ENCODE measurements at regions not wholly inside any gene's neighbourhood (a gene's known extent, or its start where the extent isn't known, plus 50 kb on each side); places are given as distances from the start of the nearest gene placed in this dataset.

DNA sequence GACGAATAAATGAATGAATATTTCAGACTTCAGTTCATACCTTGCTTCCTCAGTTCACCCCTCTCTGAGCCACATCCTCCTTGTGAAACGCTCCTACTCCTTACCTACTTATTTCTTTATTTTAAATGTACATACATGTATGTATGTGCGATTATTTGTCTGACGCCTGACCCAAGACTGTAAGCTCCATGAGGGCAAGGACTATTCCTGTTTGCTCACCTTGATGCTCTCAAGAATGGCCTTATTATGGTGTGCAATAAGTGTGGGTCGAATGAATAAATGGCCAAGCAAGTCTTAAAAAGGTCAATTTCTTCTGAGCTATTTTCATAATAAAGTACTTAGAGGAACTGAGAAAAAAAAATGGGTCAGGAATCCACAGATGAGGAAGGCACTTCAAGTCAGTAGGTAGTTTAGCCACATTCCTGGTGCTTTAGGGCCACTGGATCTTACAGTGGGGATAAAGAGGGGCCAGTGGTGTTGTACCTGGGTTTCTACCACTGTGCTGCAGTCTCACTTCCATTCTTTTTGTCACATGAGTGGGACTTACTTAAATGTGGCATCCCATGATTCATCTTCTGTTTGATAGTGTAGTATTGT lies 74.7 kb downstream of the SDC1 start:
- no peak for DNase-seq

DNA sequence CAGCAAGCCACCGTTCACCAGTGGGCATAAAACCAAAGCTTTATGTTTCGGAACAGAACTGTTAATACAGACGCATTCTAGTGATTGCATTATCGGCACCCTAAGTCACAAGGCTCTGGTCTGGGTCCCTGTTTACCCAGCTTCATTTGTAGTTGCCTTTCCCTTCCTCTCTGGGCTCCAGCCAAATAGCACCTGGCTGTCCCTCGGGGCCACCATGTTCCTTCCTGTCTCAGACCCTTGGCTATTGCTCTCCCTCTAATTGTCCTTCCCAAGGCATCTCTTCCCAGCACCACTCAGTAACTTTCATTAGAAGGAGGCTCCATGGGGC lies 75.3 kb downstream of the SDC1 start:
- DNase-seq = no peak

DNA sequence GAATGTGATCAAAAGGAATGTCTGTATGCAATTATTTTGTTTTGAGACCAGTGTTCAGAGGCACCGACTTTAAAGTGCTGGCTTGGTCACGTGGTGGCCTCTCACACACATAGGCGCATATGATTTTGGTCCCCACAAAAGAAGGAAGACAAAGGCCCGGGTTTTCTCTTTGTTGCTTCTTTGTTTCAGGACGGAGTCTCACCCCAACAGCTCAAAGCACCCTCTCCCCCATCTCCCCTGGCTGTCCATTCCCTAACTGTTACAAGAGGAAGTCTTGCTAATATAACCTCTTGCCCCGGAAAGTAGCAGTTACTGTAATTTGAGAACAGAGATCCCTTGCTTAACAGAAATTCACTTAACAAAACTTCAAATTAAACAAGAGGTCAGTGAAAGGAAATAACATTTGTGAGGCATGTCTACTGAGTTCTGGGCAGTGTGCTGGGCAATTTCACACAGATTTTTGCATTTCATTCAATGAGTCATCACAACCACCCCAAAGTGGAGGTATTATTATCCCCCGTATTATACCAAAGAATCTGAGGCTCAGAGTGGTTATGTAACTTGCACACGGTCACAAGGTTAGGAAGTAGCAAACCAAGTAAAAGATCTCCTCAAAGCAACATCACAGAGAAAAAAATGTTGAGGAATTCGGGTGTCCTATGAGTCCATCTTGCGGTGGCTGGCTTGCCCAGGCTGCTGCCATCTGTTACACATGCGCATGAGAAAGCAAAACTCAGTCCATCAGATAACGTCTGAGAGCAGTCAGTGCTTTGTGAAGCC lies 75.8 kb downstream of the SDC1 start:
- no peak for DNase-seq

- DNase-seq = no peak
Observed at GRCh38 chr2:20148426-20148922, 76.5 kb downstream of the SDC1 start.

- DNase-seq = no peak
Observed at GRCh38 chr2:20147351-20147750, 77.6 kb downstream of the SDC1 start.

GRCh38 chr2:20146401-20146800 lies 78.5 kb downstream of the SDC1 start:
- no peak for DNase-seq

GRCh38 chr2:20145497-20146193 lies 79.3 kb downstream of the SDC1 start:
- DNase-seq = no peak

DNA sequence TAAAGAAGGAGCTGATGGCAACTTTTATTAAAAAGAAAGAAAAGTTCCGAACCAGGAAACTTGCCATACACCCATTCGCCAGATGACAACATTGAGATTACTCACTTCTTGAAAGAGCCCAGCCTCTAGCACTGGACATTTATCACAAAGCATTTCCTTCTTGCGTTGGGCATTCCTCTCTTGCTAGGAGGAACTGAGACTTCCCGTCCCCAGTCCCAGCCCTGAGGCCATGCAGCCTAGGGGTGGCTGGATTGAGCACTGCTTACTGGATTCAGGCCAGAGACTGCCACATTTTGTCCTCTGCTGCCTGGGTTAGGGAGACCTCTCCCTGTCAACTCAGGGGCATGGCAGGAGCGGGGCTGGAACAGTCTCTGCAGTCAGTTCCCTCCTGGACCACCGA lies 80.1 kb downstream of the SDC1 start:
- DNase-seq = no peak

- no peak for DNase-seq
Observed at GRCh38 chr2:20144196-20144595, 80.7 kb downstream of the SDC1 start.

- DNase-seq = no peak
Observed at GRCh38 chr2:20143263-20143662, 81.7 kb downstream of the SDC1 start.

GRCh38 chr2:20141806-20142205 lies 83.1 kb downstream of the SDC1 start:
- no peak for DNase-seq

DNA sequence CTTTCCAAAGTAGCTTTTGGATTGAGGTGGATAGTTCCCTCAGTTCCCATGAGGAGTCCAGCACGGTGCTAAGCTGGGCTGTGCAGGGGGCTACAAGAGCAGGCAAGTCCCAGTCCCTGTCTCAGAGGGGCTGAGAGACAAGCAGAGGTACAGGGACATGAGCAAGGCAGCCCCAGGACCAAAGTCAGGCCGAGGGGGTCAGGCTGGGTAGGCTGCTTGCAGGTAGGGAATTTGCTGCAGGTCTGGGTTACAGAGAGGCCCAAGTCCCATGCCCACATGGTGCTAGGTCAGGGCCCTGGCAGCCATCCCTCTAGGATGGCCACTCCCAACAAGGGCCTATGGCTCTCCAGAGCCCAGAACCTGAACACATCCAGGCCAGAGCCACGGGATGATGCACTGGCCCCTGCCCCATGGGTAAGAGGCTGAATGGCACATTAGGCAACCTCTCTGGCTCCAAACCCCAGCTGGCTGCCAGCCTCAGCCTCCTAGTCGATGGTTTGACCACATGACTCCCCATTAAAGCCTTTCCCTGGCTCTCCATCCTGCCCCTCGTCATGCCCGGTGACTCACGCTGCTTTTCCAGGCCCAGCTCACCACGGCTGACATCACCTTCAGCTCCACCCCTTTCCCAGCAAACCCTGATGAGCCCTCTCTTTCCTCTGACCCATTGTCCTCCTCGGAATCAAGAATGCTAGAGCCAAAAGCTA lies 83.7 kb downstream of the SDC1 start:
- DNase-seq = no peak

DNA sequence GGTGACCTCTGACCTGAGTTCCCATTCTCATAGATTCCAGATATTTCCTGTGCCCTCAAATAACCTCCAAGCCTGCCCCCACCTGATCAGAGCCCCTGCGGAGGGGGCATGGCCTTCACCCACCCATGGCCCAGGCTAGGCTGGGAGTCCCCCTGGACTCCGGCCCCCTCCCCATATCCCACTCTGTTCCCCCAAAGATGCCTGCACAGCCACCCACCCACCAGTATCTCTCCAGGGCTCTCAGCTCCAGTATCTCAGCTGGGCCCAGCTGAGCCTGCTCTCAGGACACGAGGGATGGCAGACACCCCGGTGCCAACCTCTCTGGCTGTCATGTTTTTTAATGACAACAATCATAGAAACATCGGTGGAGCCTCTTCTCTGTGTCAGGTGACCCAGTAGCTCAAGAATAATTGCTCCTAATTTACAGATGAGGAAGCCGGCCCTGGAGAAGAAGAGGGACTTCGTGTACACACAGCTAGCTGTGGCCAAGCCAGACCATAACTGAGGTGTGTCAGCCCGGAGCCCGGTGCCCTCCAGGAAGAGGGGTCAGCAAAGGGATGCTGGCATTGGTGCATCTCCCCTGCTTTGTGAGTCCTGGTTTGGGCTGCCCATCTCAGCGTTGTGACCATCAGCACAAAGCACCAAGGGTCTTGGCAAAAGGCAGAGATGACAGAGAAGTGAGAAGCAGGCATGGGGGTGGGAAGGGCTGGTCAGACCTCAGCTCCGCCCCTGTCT lies 84.4 kb downstream of the SDC1 start:
- DNase-seq = no peak

DNA sequence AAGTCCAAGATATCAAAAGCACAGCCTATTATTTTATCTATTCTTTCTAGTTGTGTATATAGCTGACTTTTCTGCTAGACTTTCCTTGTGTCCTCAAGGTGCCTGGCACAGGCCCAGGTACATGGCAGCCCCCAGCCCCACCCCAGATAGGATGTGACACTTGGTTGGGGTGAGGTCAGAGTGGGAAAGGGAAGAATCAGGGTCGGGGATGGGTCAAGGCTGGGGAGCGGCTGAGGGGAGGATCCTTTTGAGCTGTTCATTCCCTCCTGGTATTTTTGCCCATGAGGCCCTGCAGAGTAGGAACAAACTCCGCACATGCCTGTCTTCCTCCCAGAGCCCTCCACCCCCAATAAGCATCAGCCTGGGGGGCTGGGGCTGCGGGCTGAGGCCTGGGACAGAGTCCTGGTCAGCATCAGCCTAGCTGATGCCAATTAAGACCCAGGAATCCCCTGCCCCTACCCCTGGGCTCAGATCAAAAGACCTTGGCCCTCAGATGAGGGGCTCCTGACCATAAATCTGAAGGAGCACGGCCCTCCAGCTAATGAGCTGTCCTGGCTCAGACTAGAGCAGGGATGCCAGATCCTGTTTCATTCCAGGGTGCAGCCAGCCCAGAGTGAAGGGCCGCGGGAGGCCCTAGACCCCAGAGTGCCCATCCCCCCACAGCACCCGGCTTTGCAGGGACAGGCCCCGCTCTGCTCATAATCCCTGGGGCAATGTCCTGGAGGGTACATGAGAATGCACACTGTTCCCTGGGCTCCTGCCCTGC lies 85.3 kb downstream of the SDC1 start:
- no peak for DNase-seq

GRCh38 chr2:20138696-20139095 lies 86.2 kb downstream of the SDC1 start:
- no peak for DNase-seq

DNA sequence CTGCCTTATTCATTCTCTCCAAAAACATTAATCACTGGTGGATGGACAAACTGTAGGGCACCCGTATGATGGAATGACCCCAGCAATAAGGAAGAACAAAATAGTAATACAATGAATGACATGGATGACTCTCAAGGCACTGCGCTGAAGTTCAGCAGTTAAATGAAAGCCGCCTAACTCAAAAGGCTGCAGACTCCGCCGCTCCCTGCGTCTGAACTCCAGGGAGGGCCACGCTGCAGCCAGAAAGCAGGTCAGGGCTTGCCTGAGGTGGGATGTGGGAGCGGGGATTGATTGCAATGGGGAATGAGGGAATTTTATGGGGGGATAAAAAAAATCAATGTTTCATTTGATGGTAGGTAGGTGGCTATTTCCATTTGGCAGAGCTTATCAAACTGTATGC lies 86.5 kb upstream of the LAPTM4A start:
- no peak for DNase-seq

DNA sequence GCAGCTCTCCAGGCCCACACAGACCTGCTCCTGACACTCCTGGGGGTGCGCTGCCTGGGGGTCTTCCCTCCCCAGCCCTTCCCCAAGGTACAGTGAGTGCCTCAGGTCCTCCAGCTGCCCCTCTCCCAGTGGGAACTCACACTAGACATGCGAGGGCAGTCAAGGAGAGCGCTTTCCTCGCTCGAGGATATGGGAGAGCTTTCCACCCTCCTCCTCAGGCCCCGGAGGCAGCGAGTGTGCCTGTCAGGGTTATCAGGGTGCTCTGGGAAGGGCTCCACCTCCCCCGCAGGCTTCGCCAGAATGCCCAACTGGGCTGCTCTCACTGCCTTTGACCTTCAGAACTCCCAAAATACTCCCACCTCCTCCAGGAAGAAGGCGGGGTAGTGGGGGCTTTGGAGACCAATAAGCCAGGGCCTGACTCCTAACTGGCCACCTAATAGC lies 85.7 kb upstream of the LAPTM4A start:
- no peak for DNase-seq

- DNase-seq = no peak
Observed at GRCh38 chr2:20136149-20136548, 84.7 kb upstream of the LAPTM4A start.

DNA sequence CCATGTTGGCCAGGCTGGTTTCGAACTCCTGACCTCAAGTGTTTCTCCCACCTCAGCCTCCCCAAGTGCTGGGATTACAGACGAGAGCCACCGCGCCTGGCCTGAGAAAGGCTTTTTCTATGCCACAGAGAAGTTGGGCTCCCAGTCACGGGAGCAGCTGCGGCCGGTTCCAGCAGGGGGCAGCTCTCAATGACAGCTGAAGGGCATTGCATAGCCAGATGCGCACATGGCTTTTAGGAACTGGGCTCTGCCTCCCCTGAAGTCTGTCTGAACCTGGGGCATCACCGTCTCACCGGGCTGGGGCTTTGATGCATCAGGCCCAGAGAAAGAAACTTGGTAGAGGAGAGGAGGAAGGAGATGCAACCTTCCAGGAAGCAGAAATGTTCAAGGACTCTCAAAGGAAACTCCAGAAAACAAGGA lies 84.2 kb upstream of the LAPTM4A start:
- DNase-seq = peak; percentile 12

- DNase-seq = no peak
Observed at GRCh38 chr2:20132990-20133535, 81.6 kb upstream of the LAPTM4A start.

DNA sequence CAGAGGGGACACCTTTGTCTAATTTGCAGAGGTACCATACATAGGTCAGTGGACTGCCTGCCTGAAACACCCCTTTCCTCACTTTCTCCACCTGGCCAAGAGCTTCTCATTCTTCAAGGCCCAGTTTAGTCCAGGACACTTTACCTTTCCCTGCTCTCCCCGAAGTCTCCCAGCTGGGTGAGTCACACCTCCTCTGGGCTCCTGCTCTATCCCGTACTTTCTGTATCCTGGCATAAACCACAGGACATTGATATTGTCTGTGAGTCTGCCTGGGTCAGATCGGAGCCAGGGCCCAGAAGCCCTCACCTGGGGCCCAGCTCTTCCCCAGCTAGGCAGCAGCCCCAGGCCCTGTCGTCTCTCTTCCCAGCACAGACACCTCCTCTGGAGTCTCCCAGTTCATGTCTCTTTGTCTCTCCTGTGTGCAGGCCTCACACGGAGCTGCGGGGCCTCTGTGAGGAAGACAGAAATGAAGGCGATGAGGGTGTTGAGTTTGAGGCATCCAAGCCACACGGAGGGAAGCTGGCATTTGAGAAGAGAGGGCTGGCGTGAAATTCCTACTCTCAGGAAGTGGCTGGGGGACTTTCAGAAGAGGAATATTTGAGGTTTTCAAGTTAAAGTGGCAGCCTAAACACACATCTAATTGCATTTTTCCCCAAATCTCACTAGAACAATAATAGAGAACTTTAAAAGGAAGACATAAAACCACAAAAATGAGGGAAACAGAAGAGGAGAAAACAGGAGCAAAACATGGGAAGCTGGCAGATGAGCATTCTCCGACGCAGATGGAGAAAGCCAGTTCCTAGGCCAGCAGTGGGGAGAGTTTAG lies 79.6 kb upstream of the LAPTM4A start:
- DNase-seq = no peak

Measured in CD4-positive, alpha-beta T cell treated with Interleukin-6 for 4 hours (primary cell).